ENCODE measurements at regions not wholly inside any gene's neighbourhood (a gene's known extent, or its start where the extent isn't known, plus 50 kb on each side); places are given as distances from the start of the nearest gene placed in this dataset.

- DNase-seq = no peak
- no peak overlapping the region for H3K27ac Mint-ChIP-seq
Observed at GRCh38 chr6:8193541-8193940, 91.2 kb upstream of the EEF1E1 start.

DNA sequence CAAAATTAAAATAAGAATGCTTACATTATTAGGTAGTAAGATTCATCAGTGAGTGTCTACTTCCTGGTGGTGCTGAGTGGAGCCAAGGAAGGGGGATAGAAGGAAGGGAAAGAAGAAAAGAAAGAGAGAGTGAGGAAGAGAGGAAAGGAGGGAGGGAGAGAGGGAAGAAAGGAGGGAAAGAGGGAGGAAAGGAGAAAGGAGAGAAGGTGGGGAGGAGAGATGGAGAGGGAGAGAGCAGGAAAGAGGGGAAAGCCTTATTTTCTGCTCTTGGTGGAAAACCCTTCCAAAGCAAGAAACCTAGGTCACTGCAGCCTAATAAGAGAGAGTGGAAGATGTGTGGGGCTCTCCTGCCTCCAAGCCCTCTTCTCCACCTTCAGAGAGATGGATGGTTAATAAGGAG is 90.2 kb upstream of the EEF1E1 start:
- Mint-ChIP-seq H3K4me1 (no peaks in the 10 kb centered on the region), H3K27me3 (ENCODE audit: low read depth in 3 of 3) (no peaks in the 10 kb centered on the region)

More at GRCh38 chr6:8193541-8193940, 91.2 kb upstream of the EEF1E1 start:
- Mint-ChIP-seq H3K9me3 (peaks cover 0 to 2% (median 0%) of the 10 kb centered on the region in 6 donors), H3K4me1 (no peaks in the 10 kb centered on the region), H3K4me3 (no peak overlapping the region), H3K27me3 (ENCODE audit: low read depth in 3 of 3) (peaks cover 0 to 3% (median 0%) of the 10 kb centered on the region in 3 donors), H3K36me3 (no peaks in the 10 kb centered on the region)

GRCh38 chr6:8192067-8192466 is 89.7 kb upstream of the EEF1E1 start:
- H3K36me3 Mint-ChIP-seq = no peaks in the 10 kb centered on the region
- H3K4me1 Mint-ChIP-seq = no peaks in the 10 kb centered on the region
- DNase-seq = no peak
- peaks cover 0 to 2% (median 0%) of the 10 kb centered on the region in 6 donors for H3K9me3 Mint-ChIP-seq
- H3K4me3 Mint-ChIP-seq = no peak overlapping the region
- no peak overlapping the region for H3K27ac Mint-ChIP-seq
- H3K27me3 Mint-ChIP-seq (ENCODE audit: low read depth in 3 of 3) = no peaks in the 10 kb centered on the region

More for the DNA sequence above, 90.2 kb upstream of the EEF1E1 start:
- H3K9me3 Mint-ChIP-seq = peaks cover 0 to 2% (median 0%) of the 10 kb centered on the region in 6 donors
- H3K27ac Mint-ChIP-seq = no peak overlapping the region
- no peak for DNase-seq
- H3K4me3 Mint-ChIP-seq = no peak overlapping the region
- H3K36me3 Mint-ChIP-seq = no peaks in the 10 kb centered on the region

GRCh38 chr6:8191629-8192028 is 89.3 kb upstream of the EEF1E1 start:
- Mint-ChIP-seq H3K4me1 (no peaks in the 10 kb centered on the region), H3K9me3 (peaks cover 0 to 2% (median 0%) of the 10 kb centered on the region in 6 donors), H3K36me3 (no peaks in the 10 kb centered on the region), H3K27me3 (ENCODE audit: low read depth in 3 of 3) (no peaks in the 10 kb centered on the region), H3K4me3 (no peak overlapping the region), H3K27ac (no peak overlapping the region)
- no peak for DNase-seq

GRCh38 chr6:8187209-8187608 is 84.9 kb upstream of the EEF1E1 start:
- H3K4me3 Mint-ChIP-seq = no peak overlapping the region

DNA sequence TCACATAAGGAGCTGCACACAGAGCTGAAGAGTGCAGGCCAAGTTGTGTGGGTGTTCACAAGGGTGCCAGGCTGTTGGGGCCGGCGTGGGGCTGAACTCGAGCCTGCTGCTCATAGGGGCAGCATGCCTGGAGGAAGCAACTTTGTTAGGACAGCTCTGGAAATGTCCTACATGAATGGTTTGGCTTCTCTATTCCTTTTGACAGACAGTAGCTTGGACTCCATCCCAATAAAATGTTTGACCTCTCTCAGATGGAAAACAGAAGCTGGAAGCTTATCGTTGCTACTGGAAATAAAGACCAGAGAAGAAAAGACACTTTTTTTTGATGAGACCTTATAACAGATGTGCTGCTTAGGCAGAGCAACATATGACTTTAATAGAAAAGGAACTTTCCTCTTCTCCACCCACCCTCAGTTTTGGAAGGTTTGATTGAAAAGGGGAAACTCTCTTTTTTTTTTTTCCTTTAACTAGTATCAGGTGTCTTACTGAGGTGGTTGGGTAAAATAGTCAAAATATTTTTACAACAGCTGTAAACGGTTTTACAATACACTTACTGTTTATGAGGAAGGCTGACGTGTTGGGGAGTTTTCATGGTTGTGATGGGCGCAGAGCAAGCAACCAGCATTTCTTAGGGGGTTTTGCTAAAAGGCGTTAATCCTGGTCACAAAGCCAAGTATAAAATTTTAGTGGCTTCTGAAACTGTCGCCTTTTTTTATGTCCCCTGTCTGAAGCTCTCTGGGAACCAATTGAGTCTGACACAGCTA is 80.7 kb upstream of the EEF1E1 start:
- Mint-ChIP-seq H3K27ac (no peak overlapping the region), H3K4me3 (no peak overlapping the region), H3K27me3 (ENCODE audit: low read depth in 3 of 3) (peaks cover 2 to 4% (median 2%) of the 10 kb centered on the region in 3 donors), H3K36me3 (no peaks in the 10 kb centered on the region), H3K4me1 (no peaks in the 10 kb centered on the region), H3K9me3 (no peaks in the 10 kb centered on the region)
- DNase-seq = no peak

More at GRCh38 chr6:8187209-8187608, 84.9 kb upstream of the EEF1E1 start:
- H3K36me3 Mint-ChIP-seq = no peaks in the 10 kb centered on the region
- H3K9me3 Mint-ChIP-seq = peaks cover 0 to 2% (median 0%) of the 10 kb centered on the region in 6 donors
- DNase-seq = no peak
- peaks cover 0 to 2% (median 0%) of the 10 kb centered on the region in 3 donors for H3K27me3 Mint-ChIP-seq (ENCODE audit: low read depth in 3 of 3)
- H3K27ac Mint-ChIP-seq = no peak overlapping the region
- no peaks in the 10 kb centered on the region for H3K4me1 Mint-ChIP-seq

- DNase-seq = no peak
- Mint-ChIP-seq H3K4me3 (no peak overlapping the region), H3K27me3 (ENCODE audit: low read depth in 3 of 3) (peaks cover 2 to 4% (median 2%) of the 10 kb centered on the region in 3 donors), H3K9me3 (peaks cover 0 to 4% (median 0%) of the 10 kb centered on the region in 6 donors), H3K4me1 (no peaks in the 10 kb centered on the region), H3K36me3 (no peaks in the 10 kb centered on the region), H3K27ac (no peak overlapping the region)
Observed at GRCh38 chr6:8181951-8182845, 79.8 kb upstream of the EEF1E1 start.

GRCh38 chr6:8181160-8181881 is 79.0 kb upstream of the EEF1E1 start:
- no peak overlapping the region for H3K4me3 Mint-ChIP-seq
- H3K9me3 Mint-ChIP-seq = peaks cover 0 to 4% (median 0%) of the 10 kb centered on the region in 6 donors
- no peaks in the 10 kb centered on the region for H3K36me3 Mint-ChIP-seq
- DNase-seq = no peak
- peaks cover 2 to 4% (median 2%) of the 10 kb centered on the region in 3 donors for H3K27me3 Mint-ChIP-seq (ENCODE audit: low read depth in 3 of 3)
- no peaks in the 10 kb centered on the region for H3K4me1 Mint-ChIP-seq
- no peak overlapping the region for H3K27ac Mint-ChIP-seq

DNA sequence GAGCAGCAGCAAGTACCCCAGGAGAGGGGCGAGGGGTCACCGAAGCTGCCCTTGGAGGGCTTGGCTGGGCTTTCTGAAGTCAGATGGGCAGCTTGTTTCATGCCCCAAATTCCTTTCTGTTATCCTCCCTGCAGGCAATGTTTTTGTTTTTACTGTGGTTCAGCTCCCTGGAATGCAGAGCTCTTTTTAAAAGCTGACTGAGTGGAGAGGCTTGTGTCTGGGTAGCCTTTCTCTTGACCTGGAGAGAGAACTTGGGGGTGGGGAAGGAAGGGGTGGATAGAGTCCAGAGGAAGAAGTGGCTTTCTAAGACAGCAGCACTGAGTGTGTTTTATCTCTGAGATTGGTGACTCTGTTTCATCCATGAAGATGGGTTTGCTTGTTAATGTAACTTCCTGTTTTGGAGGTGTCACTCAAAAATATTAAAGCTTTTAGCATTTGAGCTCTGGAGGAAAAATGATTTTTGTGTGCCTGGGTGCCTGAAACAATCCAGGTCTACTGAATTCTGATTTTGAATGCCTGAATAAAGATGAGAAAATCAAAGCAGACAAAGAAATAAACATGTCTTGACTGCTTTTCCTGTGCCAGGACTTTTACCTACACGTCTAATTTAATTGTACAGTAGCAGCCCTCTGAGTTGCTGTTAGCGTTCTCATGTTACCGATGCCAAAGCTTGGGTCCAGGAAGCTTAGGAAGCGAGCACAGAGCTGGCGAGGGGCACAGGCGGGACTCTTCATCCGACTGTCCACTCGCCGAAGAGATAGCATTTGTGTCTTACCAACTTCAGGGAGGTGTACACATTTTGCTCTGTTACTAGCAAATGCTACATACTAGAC is 78.2 kb upstream of the EEF1E1 start:
- Mint-ChIP-seq H3K27ac (no peak overlapping the region), H3K4me1 (no peaks in the 10 kb centered on the region), H3K27me3 (ENCODE audit: low read depth in 3 of 3) (peaks cover 2 to 4% (median 2%) of the 10 kb centered on the region in 3 donors), H3K9me3 (peaks cover 0 to 4% (median 0%) of the 10 kb centered on the region in 6 donors), H3K4me3 (no peak overlapping the region), H3K36me3 (no peaks in the 10 kb centered on the region)
- no peak for DNase-seq

DNA sequence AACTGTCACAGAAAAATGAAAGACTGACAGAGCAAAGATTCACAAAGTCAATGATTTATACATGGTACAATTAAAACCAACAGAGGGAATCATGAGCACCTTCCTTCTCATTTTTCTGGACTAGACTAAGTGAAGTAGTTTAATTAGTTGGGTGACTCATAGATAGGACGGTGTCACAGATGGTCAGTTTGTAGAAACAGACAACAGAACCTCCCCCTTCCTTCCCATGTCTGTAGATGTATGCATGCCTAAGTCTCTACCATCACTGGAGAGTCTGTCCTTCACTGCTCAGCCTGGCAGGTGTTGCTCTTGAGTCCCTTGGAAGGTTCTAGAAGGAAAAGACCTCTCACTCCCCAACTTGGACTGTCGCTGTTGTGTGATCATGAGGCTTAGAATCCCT is 75.4 kb upstream of the EEF1E1 start:
- H3K27ac Mint-ChIP-seq = no peak overlapping the region
- no peaks in the 10 kb centered on the region for H3K4me1 Mint-ChIP-seq
- H3K27me3 Mint-ChIP-seq (ENCODE audit: low read depth in 3 of 3) = peaks cover 2 to 5% (median 2%) of the 10 kb centered on the region in 3 donors
- DNase-seq = no peak
- H3K4me3 Mint-ChIP-seq = no peak overlapping the region
- H3K36me3 Mint-ChIP-seq = no peaks in the 10 kb centered on the region
- peaks cover 0 to 4% (median 0%) of the 10 kb centered on the region in 6 donors for H3K9me3 Mint-ChIP-seq

GRCh38 chr6:8175046-8175777 is 72.9 kb upstream of the EEF1E1 start:
- peaks cover 0 to 4% (median 0%) of the 10 kb centered on the region in 6 donors for H3K9me3 Mint-ChIP-seq
- no peak overlapping the region for H3K27ac Mint-ChIP-seq
- H3K36me3 Mint-ChIP-seq = no peaks in the 10 kb centered on the region
- no peak for DNase-seq
- H3K4me3 Mint-ChIP-seq = no peak overlapping the region
- H3K27me3 Mint-ChIP-seq (ENCODE audit: low read depth in 3 of 3) = peaks cover 0 to 5% (median under 1%) of the 10 kb centered on the region in 3 donors
- H3K4me1 Mint-ChIP-seq = no peaks in the 10 kb centered on the region

- peaks cover 0 to 5% (median 0%) of the 10 kb centered on the region in 3 donors for H3K27me3 Mint-ChIP-seq (ENCODE audit: low read depth in 3 of 3)
- H3K9me3 Mint-ChIP-seq = peaks cover 0 to 4% (median 0%) of the 10 kb centered on the region in 6 donors
- no peak for DNase-seq
- no peaks in the 10 kb centered on the region for H3K4me1 Mint-ChIP-seq
- H3K27ac Mint-ChIP-seq = no peak overlapping the region
- H3K4me3 Mint-ChIP-seq = no peak overlapping the region
- H3K36me3 Mint-ChIP-seq = no peaks in the 10 kb centered on the region
Observed at GRCh38 chr6:8174571-8174970, 72.2 kb upstream of the EEF1E1 start.
